ENCODE measurements at regions not wholly inside any gene's neighbourhood (a gene's known extent, or its start where the extent isn't known, plus 50 kb on each side); places are given as distances from the start of the nearest gene placed in this dataset.

GRCh38 chrX:82666355-82666754 is 841.7 kb upstream of the POU3F4 start:
- no peak for TF ChIP-seq CTCF (IDR thresholded peaks at IDR 0.05)
- no peak for TF ChIP-seq POLR2AphosphoS5 (IDR thresholded peaks at IDR 0.05)
- TF ChIP-seq POLR2A (IDR thresholded peaks at IDR 0.05), result no peak
